Endothelial cell of hepatic sinusoid (primary cell): ENCODE measurements at regions not wholly inside any gene's neighbourhood (a gene's known extent, or its start where the extent isn't known, plus 50 kb on each side); places are given as distances from the start of the nearest gene placed in this dataset.

Experiments used
- in situ Hi-C: cut with HindIII; loops from 2 replicates; pipeline ENCODE4 v1.10.0; 2017; ENCODE audit warnings: low sequenced_read_pairs

DNA sequence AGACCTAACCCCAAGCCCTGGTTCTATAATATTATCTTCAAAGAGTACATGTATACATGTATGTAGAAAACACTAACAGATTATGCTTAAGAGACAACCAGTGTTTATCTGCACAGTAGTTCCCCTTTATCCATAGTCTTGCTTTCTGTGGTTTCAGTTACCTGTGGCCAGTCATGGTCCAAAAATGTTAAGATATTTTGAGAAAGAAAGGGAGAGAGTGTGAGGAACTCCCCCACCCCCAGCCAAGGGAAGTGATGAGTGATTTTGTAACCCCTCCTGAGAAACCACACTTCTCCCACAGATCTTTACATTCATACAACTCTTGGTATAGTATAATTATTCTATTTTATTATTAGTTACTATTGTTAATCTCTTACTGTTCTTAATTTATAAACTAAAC, 77.3 kb upstream of the CNTN1 start:
- in situ Hi-C loops, result no loop called here

DNA sequence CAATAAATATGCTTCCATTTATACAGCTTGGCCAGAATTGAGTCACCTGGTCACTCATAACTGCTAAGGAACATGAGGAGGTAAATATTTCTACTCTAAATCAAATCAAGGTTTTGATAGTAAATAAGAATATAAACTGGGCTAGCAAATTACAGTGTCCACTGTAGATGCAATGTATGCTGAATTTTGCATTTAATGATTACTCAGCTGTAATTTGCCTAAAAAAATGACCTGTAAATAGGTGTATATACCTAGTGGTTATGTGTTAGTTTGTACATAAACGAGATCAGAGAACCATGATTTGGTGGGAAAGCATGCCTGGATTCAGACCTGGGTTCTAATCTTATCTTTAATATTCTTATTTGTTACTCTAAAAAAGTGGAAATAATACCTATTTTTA, 76.6 kb upstream of the CNTN1 start:
- in situ Hi-C loops, result no loop called here

DNA sequence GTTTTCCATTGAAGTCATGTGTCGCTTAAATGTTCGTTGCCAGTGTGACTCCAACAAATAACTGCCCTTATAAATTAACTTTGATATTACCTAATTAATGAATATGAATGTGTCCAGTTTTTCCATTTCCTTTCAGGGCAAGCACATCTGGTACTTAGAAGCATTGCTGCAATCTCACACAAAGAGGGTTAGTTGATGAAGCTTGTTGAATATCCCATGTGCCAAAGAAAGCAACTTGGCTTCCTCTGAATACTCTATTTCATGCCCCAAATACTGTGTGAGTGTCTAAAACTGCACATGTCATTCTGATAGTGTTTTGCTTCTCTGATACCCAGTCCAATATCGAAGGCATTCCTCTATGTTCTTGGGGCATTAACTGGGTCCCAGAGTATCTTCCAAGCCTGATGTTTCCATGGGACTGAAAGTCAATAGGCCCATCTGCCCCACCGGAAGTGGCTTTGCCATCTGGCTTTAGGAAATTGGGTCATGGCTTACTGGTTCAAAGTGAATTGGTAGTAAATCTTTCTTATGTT, 75.8 kb upstream of the CNTN1 start:
- in situ Hi-C loops, result no loop called here

DNA sequence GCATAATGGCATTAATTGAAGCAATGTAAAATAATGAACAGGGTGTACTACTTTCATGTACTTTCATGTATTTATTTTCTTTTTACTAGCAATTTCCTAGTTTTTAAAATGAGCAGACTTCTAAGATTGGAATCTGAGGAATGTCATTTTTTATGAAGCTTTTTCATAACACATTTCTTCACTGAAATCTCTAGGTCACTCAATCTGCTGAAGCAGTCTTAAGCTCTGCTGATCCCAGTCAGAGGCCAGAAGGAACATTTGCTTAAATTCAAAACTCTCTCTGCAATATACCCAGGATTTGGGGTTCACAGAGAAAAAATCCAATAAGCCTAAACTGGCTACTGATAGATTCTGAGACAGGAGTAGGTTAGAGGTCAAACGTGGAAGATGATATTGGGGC, 73.6 kb upstream of the CNTN1 start:
- in situ Hi-C loops, result no loop called here

DNA sequence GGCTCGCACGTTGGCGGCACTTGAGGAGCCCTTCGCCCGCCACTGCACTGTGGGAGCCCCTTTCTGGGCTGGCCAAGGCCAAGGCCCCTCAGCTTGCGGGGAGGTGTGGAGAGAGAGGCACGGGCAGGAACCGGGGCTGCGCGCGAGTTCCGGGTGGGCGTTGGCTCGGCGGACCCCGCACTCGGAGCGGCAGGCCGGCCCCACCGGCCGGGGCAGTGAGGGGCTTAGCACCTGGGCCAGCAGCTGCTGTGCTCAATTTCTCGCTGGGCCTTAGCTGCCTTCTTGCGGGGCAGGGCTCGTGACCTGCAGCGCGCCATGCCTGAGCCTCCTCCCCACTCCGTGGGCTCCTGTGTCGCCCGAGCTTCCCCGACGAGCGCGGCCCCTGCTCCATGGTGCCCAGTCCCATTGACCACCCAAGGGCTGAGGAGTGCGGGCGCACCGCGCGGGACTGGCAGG, 71.6 kb upstream of the CNTN1 start:
- in situ Hi-C loops, result no loop called here

DNA sequence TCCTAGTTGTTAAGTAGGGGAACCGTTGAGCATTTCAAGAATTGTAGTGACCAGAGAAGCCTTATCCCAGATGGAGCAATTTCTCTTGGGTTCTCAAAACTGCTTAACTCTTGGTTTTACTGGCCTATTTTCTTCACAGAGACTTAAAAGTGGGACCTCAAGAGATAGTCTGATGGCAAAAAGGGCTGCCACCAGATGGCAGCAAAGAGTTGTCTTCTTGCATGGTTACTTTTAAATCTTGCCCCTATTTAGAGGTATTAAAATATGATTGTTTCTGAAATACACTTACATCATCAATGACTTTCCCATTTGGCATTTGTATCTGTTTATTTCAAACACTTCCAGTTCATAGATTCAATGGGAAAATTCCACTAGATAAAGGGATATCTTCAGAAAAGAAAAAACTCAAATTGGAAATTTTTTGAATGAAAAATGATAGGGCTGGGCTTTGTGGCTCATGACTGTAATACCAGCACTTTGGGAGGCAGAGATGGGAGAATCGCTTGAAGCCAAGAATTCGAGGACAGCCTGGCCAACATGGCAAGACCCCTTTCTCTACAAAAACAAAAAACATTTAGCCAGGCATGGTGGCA, 69.9 kb upstream of the CNTN1 start:
- in situ Hi-C loops, result no loop called here

DNA sequence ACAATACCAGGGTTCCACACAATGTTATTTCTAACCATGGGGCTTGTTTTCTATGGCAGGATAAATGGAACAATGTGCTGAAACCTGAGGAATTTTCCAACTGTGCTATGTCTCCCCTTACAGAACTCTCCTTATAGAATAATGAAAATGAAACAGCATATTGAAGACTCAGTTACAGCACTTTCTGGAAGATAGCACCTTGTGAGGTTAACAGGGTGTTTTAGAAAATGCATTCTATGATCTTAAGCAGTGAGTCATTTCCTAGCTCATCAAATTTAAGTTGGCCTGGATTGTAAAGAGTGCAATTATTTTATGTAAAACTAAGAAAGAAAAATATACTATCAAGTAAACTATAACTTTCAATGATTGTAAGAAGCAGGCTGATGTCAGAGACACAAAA, 60.1 kb upstream of the CNTN1 start:
- in situ Hi-C loops, result no loop called here

DNA sequence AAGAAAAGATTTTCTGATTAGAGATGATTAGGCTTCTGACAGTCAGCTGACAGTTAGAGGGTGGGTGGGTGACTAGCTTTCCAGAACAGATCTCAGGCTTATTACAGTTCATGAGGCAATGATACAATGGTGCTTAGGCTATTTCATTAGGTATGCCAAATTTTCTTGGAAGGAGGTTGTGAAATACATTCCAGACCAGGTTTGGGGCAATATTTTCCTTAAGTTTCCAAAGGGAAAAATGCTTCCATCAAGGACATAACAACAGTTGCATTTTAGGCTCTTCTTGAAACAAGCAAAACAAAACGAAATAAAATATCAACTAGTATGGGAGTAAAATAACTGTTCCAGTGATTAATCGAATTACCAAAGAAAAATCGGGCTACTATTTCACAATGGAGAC, 59.3 kb upstream of the CNTN1 start:
- in situ Hi-C loops, result no loop called here

DNA sequence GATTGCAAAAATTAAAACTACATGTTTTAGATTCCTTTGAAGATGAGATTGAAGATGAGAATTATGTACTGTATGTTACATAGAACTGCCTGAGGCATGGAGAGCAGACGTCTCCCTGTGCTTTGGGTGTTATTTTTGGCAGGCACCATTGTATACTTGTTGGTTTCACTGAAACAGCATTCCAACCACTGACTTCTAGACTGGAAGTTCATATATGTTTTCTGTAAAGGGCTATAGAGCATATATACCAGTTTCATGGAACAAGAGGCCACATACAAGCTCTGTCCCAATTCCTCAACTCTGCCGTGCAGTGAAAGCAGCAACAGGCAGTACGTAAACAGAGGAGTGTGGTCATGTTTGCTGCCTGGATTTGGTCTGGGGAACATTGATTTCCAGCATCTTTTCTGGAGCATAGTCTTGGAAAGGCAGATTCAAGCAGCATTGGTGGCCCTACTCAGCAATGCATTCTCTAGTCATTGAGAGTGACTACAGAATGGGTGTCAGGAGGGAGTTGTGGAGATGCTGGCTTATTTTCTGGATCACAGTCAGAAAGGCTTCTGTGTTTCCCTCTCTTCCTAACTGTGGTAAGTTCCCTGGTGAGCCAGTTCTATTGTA, 57.6 kb upstream of the CNTN1 start:
- in situ Hi-C loops, result no loop called here

DNA sequence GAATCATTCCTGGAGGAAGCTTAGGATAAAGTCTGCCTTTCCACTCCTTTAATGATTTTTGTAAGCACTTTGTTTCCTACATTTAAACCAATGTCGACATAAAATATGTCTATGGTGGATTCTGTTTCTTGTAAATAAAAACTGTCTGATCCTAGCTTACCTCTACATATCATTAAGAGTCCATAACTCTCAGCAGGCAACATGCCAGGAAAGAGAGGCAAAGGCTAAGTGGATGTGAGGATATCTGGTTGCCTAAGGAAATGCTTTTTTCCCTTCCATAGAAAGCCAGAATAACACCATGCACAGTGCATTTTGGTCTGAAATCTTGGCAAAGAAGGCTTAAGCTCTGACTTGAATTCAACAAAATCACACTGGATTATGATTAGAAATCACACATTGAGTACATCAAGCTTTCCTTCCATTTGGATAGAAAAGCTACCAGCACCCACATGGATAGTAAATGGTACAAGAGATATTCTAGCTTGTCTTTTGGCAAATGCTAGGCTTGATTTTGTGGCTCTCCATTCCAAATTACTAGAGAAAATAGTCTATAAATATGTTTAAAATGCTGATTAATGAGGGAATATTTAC, 57.0 kb upstream of the CNTN1 start:
- in situ Hi-C loops, result no loop called here
